H1 (cell line): ENCODE measurements at regions not wholly inside any gene's neighbourhood (a gene's known extent, or its start where the extent isn't known, plus 50 kb on each side); places are given as distances from the start of the nearest gene placed in this dataset.

Experiments used
- CTCF ChIA-PET: fragments of 300-600 bp; sonication (Branson Sonifier 250); formaldehyde crosslinking; loops from one replicate; lab custom pipeline; 2021; ENCODE audit not compliant: partially characterized antibody; lab: Charles Lee
- POLR2A ChIA-PET: fragments of 300-600 bp; sonication (Branson Sonifier 250); formaldehyde crosslinking; loops from one replicate; lab custom pipeline; 2021; ENCODE audit warnings: inconsistent platforms; ENCODE audit not compliant: partially characterized antibody; lab: Charles Lee
- DNase-seq, 2 experiments: peaks; one replicate each; pipeline versions ENCODE4 v3.0.0 to v3.0.0-alpha.2; 2010 to 2022; ENCODE audit warnings: low spot score in 2 of 2, low read depth in 1 of 2, mixed read lengths in 1 of 2
- FAIRE-seq: peaks from 2 replicates; lab custom pipeline; 2011; peaks lifted over from hg19 to GRCh38; lab: Jason Lieb, UNC
- H2AFZ ChIP-seq: 2 replicates; pipeline ENCODE4 v1.8.1; 2012; ENCODE audit warnings: low read length, inconsistent platforms
- H2AK5ac ChIP-seq: 2 replicates; pipeline ENCODE4 v1.6.1; 2013; ENCODE audit warnings: low read depth, low read length
- H2BK120ac ChIP-seq: replicated peaks from 2 replicates; pipeline ENCODE3; 2013; ENCODE audit warnings: low read depth, low read length, inconsistent platforms
- H2BK12ac ChIP-seq: 2 replicates; pipeline ENCODE4 v1.6.1; 2013; ENCODE audit warnings: low read depth, low read length
- H2BK15ac ChIP-seq: 2 replicates; pipeline ENCODE4 v1.6.1; 2013; ENCODE audit warnings: low read length
- H2BK20ac ChIP-seq: 2 replicates; pipeline ENCODE4 v1.6.1; 2013; ENCODE audit warnings: low read length
- H2BK5ac ChIP-seq: 2 replicates; pipeline ENCODE4 v1.6.1; 2013; ENCODE audit warnings: low read depth, low read length
- H3K14ac ChIP-seq: 2 replicates; pipeline ENCODE4 v1.6.1; 2013; ENCODE audit warnings: inconsistent platforms; ENCODE audit not compliant: insufficient read length
- H3K18ac ChIP-seq: 2 replicates; pipeline ENCODE4 v1.6.1; 2013; ENCODE audit warnings: low read length; ENCODE audit errors: extremely low read depth
- H3K23ac ChIP-seq: 2 replicates; pipeline ENCODE4 v1.6.1; 2013; ENCODE audit warnings: inconsistent platforms; ENCODE audit not compliant: insufficient read length
- H3K23me2 ChIP-seq: 2 replicates; pipeline ENCODE4 v1.6.1; 2013; ENCODE audit warnings: low read depth, low read length
- H3K27ac ChIP-seq: 2 replicates; pipeline ENCODE4 v1.6.1; 2011; ENCODE audit warnings: low read depth, low read length, inconsistent platforms
- H3K27me3 ChIP-seq, 4 experiments: replicated peaks in 1 of 4; 1 replicate in 1 of 4; 2 replicates in 3 of 4; pipeline versions ENCODE4 v1.6.1 to v1.8.1; 2011 to 2013; ENCODE audit warnings: low read length in 3 of 4, mild to moderate bottlenecking in 3 of 4, inconsistent platforms in 2 of 4, mixed read lengths in 2 of 4, moderate library complexity in 1 of 4; ENCODE audit not compliant: control insufficient read depth in 3 of 4, insufficient read depth in 3 of 4; ENCODE audit errors: extremely low read depth in 1 of 4
- H3K36me3 ChIP-seq, 4 experiments: 2 replicates each; pipeline versions ENCODE4 v1.6.1 to v1.8.1; 2011 to 2013; ENCODE audit warnings: mild to moderate bottlenecking in 4 of 4, low read length in 3 of 4, moderate library complexity in 2 of 4, control low read depth in 1 of 4, inconsistent platforms in 1 of 4; ENCODE audit not compliant: insufficient read depth in 4 of 4, control insufficient read depth in 2 of 4
- H3K4ac ChIP-seq: replicated peaks from 2 replicates; pipeline ENCODE3; 2013; ENCODE audit warnings: low read length, low read depth, mixed read lengths, inconsistent platforms; ENCODE audit not compliant: insufficient read length
- H3K4me1 ChIP-seq, 4 experiments: replicated peaks in 1 of 4; 1 replicate in 1 of 4; 2 replicates in 3 of 4; pipeline versions ENCODE4 v1.6.1 to v1.8.1; 2011 to 2013; ENCODE audit warnings: low read length in 3 of 4, inconsistent platforms in 2 of 4, mixed read lengths in 1 of 4; ENCODE audit not compliant: insufficient read depth in 4 of 4, control insufficient read depth in 3 of 4
- H3K4me2 ChIP-seq, 2 experiments: 2 replicates each; pipeline versions ENCODE4 v1.6.1 to v1.8.1; 2011 to 2013; ENCODE audit warnings: low read depth in 2 of 2, low read length in 2 of 2, control low read depth in 1 of 2, inconsistent platforms in 1 of 2, mild to moderate bottlenecking in 1 of 2; ENCODE audit not compliant: insufficient read depth in 1 of 2
- H3K4me3 ChIP-seq, 4 experiments: fragments of 200-600, 300-600 bp in 1 of 4; sonication (generic), shearing (Covaris generic), sonication (Bioruptor Twin) in 1 of 4; 2 replicates each; pipeline versions ENCODE4 v1.5.1 to v1.8.1; 2011 to 2016; ENCODE audit warnings: low read length in 4 of 4, low read depth in 3 of 4, control low read depth in 2 of 4, inconsistent platforms in 2 of 4, mild to moderate bottlenecking in 2 of 4, mixed read lengths in 1 of 4, moderate library complexity in 1 of 4; ENCODE audit not compliant: insufficient read depth in 2 of 4; ENCODE audit errors: extremely low read depth in 1 of 4
- H3K56ac ChIP-seq: replicated peaks from 2 replicates; pipeline ENCODE3; 2013; ENCODE audit warnings: low read depth, mild to moderate bottlenecking, mixed read lengths, low read length, inconsistent platforms; ENCODE audit not compliant: insufficient read length
- H3K79me1 ChIP-seq: 2 replicates; pipeline ENCODE4 v1.6.1; 2013; ENCODE audit warnings: low read depth, low read length, control low read depth
- H3K79me2 ChIP-seq, 2 experiments: 2 replicates each; pipeline versions ENCODE4 v1.6.1 to v1.8.1; 2012 to 2013; ENCODE audit warnings: low read length in 2 of 2, mild to moderate bottlenecking in 2 of 2, inconsistent platforms in 1 of 2; ENCODE audit not compliant: insufficient read depth in 2 of 2, control insufficient read depth in 1 of 2
- H3K9ac ChIP-seq, 4 experiments: replicated peaks in 1 of 4; 1 replicate in 1 of 4; 2 replicates in 3 of 4; pipeline versions ENCODE4 v1.6.1 to v1.8.1; 2011 to 2013; ENCODE audit warnings: low read depth in 3 of 4, low read length in 3 of 4, control low read depth in 2 of 4, mild to moderate bottlenecking in 2 of 4, moderate library complexity in 2 of 4, inconsistent platforms in 1 of 4; ENCODE audit errors: extremely low read depth in 1 of 4
- H3K9me3 ChIP-seq, 2 experiments: 2 replicates each; pipeline versions ENCODE4 v1.6.1 to v1.8.1; 2012 to 2013; ENCODE audit warnings: mild to moderate bottlenecking in 2 of 2, moderate library complexity in 2 of 2, control low read depth in 1 of 2, inconsistent platforms in 1 of 2, low read depth in 1 of 2, low read length in 1 of 2, mixed read lengths in 1 of 2; ENCODE audit not compliant: insufficient read depth in 2 of 2
- H4K20me1 ChIP-seq, 2 experiments: replicated peaks in 1 of 2; 2 replicates each; pipeline versions ENCODE3 to v1.8.1; 2011 to 2013; ENCODE audit warnings: inconsistent platforms in 2 of 2, low read length in 2 of 2, mild to moderate bottlenecking in 1 of 2; ENCODE audit not compliant: insufficient read depth in 2 of 2, control insufficient read depth in 1 of 2
- H4K5ac ChIP-seq: 2 replicates; pipeline ENCODE4 v1.6.1; 2013; ENCODE audit warnings: low read length, low read depth, mixed read lengths, inconsistent platforms; ENCODE audit not compliant: insufficient read length
- H4K8ac ChIP-seq: 2 replicates; pipeline ENCODE4 v1.8.0; 2013; ENCODE audit warnings: mild to moderate bottlenecking, moderate library complexity, low read length, inconsistent platforms; ENCODE audit not compliant: insufficient read depth; ENCODE audit errors: extremely low read depth
- H4K91ac ChIP-seq: replicated peaks from 2 replicates; pipeline ENCODE3; 2013; ENCODE audit warnings: low read length, mixed read lengths, inconsistent platforms; ENCODE audit not compliant: insufficient read length
- CBX8 ChIP-seq: fragments of 300-800, 300-1000 bp; sonication (generic); IDR thresholded peaks from 2 replicates; pipeline ENCODE4 v1.7.1; 2016; ENCODE audit warnings: low read depth, low read length, borderline replicate concordance
- CTCF ChIP-seq, 3 experiments: IDR thresholded peaks; 1 replicate in 2 of 3; 2 replicates in 1 of 3; pipeline versions ENCODE4 v1.5.1 to v1.6.1; 2011; ENCODE audit warnings: low read length in 3 of 3, mild to moderate bottlenecking in 3 of 3, inconsistent platforms in 2 of 3, low read depth in 1 of 3, moderate library complexity in 1 of 3; ENCODE audit not compliant: insufficient read depth in 1 of 3; ENCODE audit errors: control extremely low read depth in 1 of 3
- EGR1 ChIP-seq: IDR thresholded peaks from 2 replicates; pipeline ENCODE4 v1.6.1; 2011; ENCODE audit warnings: low read depth, low read length, borderline replicate concordance
- KDM4A ChIP-seq: IDR thresholded peaks from one replicate; pipeline ENCODE4 v1.7.1; 2012; ENCODE audit warnings: low read depth, mild to moderate bottlenecking, moderate library complexity, low read length, inconsistent platforms; ENCODE audit not compliant: severe bottlenecking
- MAFK ChIP-seq: IDR thresholded peaks from 2 replicates; pipeline ENCODE4 v1.6.1; 2012; ENCODE audit warnings: low read depth, mild to moderate bottlenecking, improper control_type of control experiment, low read length
- PHF8 ChIP-seq: fragments of 200-600 bp; sonication (generic); conservative IDR thresholded peaks from 2 replicates; pipeline ENCODE4 v1.7.1; 2012; ENCODE audit warnings: low read depth, mild to moderate bottlenecking, inconsistent platforms, low read length, moderate library complexity
- POLR2AphosphoS5 ChIP-seq: IDR thresholded peaks from 2 replicates; pipeline ENCODE4 v1.6.1; 2011; ENCODE audit warnings: low read depth, low read length
- SP4 ChIP-seq: IDR thresholded peaks from 2 replicates; pipeline ENCODE4 v1.6.1; 2012; ENCODE audit warnings: low read length, inconsistent platforms
- WGBS, 2 experiments: shearing (Covaris generic) in 1 of 2; methylation state at CpG; one replicate each; pipeline versions ENCODE4 v1.1.6 to v1.1.7; 2013 to 2015; ENCODE audit warnings: low lambda C conversion rate in 2 of 2, mixed read lengths in 2 of 2, inconsistent platforms in 1 of 2, low coverage in 1 of 2, missing lambda C conversion rate in 1 of 2; ENCODE audit not compliant: insufficient replicate concordance in 2 of 2, insufficient coverage in 1 of 2, insufficient read length in 1 of 2; ENCODE audit errors: extremely low coverage in 1 of 2, missing lambda C conversion rate in 1 of 2; 5-methylcytosine and 5-hydroxymethylcytosine counted together
- TF ChIP-seq, protein P1 (sequence below): IDR thresholded peaks from 2 replicates; pipeline ENCODE4 v1.6.1; 2012; ENCODE audit warnings: low read length, inconsistent platforms
- TF ChIP-seq, protein P2 (sequence below): IDR thresholded peaks from 2 replicates; pipeline ENCODE4 v1.6.1; 2012; ENCODE audit warnings: inconsistent platforms

DNA sequence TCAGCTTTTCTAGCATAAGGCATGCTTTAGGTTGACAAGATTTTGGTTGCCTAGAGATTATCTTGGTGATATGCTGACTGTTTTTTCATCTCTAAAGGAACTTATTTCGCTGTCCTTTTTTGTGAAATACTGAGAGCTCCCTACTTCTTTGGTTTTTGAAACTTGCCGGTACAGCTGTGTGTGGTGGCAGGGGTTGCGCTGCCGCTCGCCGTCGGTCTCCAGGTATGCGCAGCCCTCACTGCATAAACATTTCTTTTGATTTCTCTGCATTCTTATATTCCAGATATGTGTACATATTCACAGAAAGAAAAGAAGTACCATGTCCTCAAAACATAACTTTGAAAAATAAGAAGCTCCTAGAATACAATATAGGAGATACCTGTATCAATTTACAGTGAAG is 106.4 kb upstream of the SYNDIG1 start:
- 95% methylated on average over 8 of the region's 8 CpGs; no CpG with 5 or more reads in 1 of the 2 experiments for WGBS, 2 experiments
- Histone ChIP-seq H3K56ac (no peak overlapping the region), H3K23ac (no peak overlapping the region)

More for the DNA sequence above, 106.4 kb upstream of the SYNDIG1 start:
- no peaks in the 10 kb centered on the region for H3K79me1 ChIP-seq
- no peak overlapping the region for H3K14ac ChIP-seq
- peaks cover 8 to 9% of the 10 kb centered on the region in 2 experiments for H3K9me3 ChIP-seq
- H3K4me3 ChIP-seq: no peak overlapping the region
- H2BK120ac ChIP-seq: no peak overlapping the region
- peaks cover 0 to 1% (median under 1%) of the 10 kb centered on the region in 4 experiments; a peak in 1 of 7 replicates for H3K4me1 ChIP-seq
- no peak overlapping the region for H4K91ac ChIP-seq
- POLR2A ChIA-PET: no interaction called here
- H2BK15ac ChIP-seq: no peak overlapping the region
- no peak overlapping the region for H3K18ac ChIP-seq
- H2AK5ac ChIP-seq: no peak overlapping the region
- no peak overlapping the region for H2BK20ac ChIP-seq
- H3K4me2 ChIP-seq: no peak overlapping the region
- DNase-seq: no peak
- TF ChIP-seq KDM4A: no peak
- no peak for TF ChIP-seq EGR1
- TF ChIP-seq PHF8: no peak
- no peak for TF ChIP-seq CTCF (IDR thresholded peaks at IDR 0.05; ENCODE audit: control extremely low read depth in 1 of 3, insufficient read depth in 1 of 3, low read depth in 1 of 3, low read length in 3 of 3)
- TF ChIP-seq POLR2AphosphoS5: no peak
- TF ChIP-seq CBX8: no peak
- TF ChIP-seq MAFK: no peak
- TF ChIP-seq, protein P1, sequence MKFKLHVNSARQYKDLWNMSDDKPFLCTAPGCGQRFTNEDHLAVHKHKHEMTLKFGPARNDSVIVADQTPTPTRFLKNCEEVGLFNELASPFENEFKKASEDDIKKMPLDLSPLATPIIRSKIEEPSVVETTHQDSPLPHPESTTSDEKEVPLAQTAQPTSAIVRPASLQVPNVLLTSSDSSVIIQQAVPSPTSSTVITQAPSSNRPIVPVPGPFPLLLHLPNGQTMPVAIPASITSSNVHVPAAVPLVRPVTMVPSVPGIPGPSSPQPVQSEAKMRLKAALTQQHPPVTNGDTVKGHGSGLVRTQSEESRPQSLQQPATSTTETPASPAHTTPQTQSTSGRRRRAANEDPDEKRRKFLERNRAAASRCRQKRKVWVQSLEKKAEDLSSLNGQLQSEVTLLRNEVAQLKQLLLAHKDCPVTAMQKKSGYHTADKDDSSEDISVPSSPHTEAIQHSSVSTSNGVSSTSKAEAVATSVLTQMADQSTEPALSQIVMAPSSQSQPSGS: no peak
- no peak for TF ChIP-seq SP4
- TF ChIP-seq, protein P2, sequence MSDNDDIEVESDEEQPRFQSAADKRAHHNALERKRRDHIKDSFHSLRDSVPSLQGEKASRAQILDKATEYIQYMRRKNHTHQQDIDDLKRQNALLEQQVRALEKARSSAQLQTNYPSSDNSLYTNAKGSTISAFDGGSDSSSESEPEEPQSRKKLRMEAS: no peak
- TF ChIP-seq, all 59 proteins: peak for 0
- Histone ChIP-seq H2BK5ac (no peak overlapping the region), H4K5ac (no peak overlapping the region), H3K27ac (no peak overlapping the region), H3K9ac (no peak overlapping the region), H3K79me2 (no peaks in the 10 kb centered on the region), H2BK12ac (no peak overlapping the region), H3K27me3 (peaks cover 0 to 3% (median 0%) of the 10 kb centered on the region in 4 experiments; a peak in 1 of 7 replicates), H4K20me1 (no peaks in the 10 kb centered on the region), H4K8ac (no peak overlapping the region), H3K23me2 (no peaks in the 10 kb centered on the region), H3K36me3 (no peaks in the 10 kb centered on the region), H2AFZ (no peak overlapping the region), H3K4ac (no peak overlapping the region)
- CTCF ChIA-PET: interaction anchor here (1.2 to 1.4 kb wide), 2 partner anchors 8 to 154 kb away, joined by 3 to 4 read pairs; no protein-coding TSS in a partner anchor
- FAIRE-seq: no peak
